ENCODE measurements at regions not wholly inside any gene's neighbourhood (a gene's known extent, or its start where the extent isn't known, plus 50 kb on each side); places are given as distances from the start of the nearest gene placed in this dataset.

DNA sequence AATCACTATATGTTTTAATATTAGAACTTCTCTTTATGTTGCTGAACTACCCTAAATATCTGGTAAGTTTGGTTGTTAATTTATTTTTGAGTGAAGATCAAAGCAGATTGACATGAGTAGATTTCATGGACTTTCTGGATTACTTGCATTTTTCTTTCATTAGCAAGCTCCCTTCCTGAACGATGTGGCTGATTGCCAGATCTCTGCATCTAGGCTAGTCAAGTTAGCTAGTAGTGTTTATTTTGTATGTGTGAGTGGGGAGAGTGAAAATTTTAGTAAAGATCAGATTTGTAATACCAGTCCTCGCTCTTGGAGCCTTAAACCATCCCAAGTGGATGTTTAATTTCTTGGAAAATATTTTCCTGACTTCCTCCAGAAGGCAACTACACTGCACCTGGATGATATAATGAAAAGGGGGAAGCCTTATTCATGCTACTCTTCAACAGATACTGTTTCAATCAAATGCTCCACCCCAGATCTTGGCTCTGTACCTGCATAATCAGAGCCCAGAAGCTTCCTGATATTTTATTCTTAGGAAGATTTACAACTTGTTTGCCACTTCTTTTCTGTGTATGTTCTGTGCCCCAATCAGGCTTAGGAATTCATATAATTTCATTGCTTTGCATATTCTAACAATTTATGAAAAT lies 143.2 kb upstream of the GRIA4 start:
- ATAC-seq (no peak), DNase-seq (no peak)
- Mint-ChIP-seq H3K27me3 (no peaks in the 10 kb centered on the region), H3K4me3 (no peak overlapping the region), H3K27ac (no peak overlapping the region), H3K4me1 (no peaks in the 10 kb centered on the region), H3K9me3 (ENCODE audit: low read depth) (no peaks in the 10 kb centered on the region), H3K36me3 (no peaks in the 10 kb centered on the region)
- CTCF ChIA-PET: no interaction called here

DNA sequence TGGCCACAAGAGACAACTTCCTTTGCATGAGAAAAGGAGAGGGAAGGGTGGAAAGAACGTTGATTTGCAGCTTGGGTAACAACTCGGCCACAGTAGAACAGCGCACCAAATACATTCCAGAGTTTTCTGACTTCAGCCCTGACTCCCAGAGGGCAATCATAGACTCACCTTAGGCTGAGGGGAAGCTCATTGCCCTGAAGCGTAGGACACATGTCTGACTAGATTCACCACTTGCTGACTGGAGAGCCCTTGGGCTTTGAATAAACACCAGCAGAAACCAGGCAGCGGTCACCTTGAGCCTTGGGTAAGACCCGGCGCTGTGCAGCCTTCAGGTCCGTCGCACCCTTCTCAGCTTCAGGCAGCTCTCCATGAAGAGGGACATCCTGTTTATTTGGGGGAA lies 151.8 kb upstream of the GRIA4 start:
- H3K36me3 Mint-ChIP-seq: no peaks in the 10 kb centered on the region
- H3K27ac Mint-ChIP-seq: no peak overlapping the region
- DNase-seq (no peak), ATAC-seq (no peak)
- H3K4me1 Mint-ChIP-seq: no peaks in the 10 kb centered on the region
- H3K27me3 Mint-ChIP-seq: no peaks in the 10 kb centered on the region
- CTCF ChIA-PET: no interaction called here
- H3K9me3 Mint-ChIP-seq (ENCODE audit: low read depth): no peaks in the 10 kb centered on the region
- no peak overlapping the region for H3K4me3 Mint-ChIP-seq

DNA sequence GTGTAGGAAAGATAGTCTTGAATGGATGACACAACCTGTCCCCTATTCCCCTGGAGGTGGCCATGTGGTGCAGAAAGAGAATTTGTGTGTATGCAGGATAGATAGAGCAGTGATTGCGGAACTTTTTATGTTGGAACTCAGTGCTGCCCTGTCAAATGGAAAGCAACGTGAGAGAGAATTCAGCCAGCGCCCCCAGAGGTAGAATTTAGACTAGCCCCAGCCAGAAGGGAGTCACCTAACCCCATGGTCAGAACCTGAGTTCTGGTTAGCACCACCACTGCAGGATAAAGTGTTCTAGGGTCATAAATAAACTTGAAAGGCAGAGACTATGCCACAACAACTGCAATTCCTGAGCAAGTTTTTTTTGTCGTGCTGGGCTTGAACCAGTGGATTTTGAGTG lies 152.9 kb upstream of the GRIA4 start:
- no peak for ATAC-seq
- Mint-ChIP-seq H3K27ac (no peak overlapping the region), H3K4me3 (no peak overlapping the region), H3K9me3 (ENCODE audit: low read depth) (no peaks in the 10 kb centered on the region), H3K27me3 (peaks cover 2% of the 10 kb centered on the region), H3K4me1 (no peaks in the 10 kb centered on the region), H3K36me3 (no peaks in the 10 kb centered on the region)
- CTCF ChIA-PET: no interaction called here
- DNase-seq: no peak

DNA sequence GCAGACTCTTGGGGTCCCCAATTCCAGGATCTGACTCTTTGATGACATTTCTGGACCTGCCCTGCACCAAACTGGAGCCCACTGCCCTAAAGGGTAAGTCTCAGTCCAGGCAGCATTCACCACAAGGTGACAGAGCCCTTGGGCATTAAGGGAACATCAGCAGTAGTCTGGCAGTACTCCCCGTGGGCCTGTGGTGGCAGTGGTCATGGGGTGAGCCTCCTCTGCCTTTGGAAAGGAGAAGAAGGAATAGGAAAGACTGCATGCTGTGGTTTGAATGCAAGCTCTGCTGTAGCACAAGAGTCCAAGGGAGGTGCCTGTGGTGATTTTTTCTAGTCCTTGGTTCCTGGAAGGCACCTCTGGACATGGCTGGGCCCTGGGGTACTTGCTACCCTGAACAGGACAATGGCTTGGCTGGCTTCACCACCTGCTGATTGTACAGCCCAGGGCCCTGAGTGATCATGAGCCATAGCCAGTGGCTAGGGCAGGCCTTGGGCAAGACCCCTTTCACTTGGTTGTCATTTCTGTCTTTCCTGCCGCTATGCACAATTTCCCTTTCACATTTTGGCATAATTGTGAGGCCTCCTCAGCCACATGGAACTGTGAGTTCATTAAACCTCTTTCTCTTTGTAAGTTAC lies 160.7 kb upstream of the GRIA4 start:
- Mint-ChIP-seq H3K9me3 (ENCODE audit: low read depth) (no peaks in the 10 kb centered on the region), H3K36me3 (no peaks in the 10 kb centered on the region), H3K27me3 (peaks cover 2% of the 10 kb centered on the region), H3K4me3 (no peak overlapping the region), H3K27ac (no peak overlapping the region), H3K4me1 (peaks cover 4% of the 10 kb centered on the region)
- DNase-seq (no peak), ATAC-seq (no peak)
- CTCF ChIA-PET: no interaction called here

DNA sequence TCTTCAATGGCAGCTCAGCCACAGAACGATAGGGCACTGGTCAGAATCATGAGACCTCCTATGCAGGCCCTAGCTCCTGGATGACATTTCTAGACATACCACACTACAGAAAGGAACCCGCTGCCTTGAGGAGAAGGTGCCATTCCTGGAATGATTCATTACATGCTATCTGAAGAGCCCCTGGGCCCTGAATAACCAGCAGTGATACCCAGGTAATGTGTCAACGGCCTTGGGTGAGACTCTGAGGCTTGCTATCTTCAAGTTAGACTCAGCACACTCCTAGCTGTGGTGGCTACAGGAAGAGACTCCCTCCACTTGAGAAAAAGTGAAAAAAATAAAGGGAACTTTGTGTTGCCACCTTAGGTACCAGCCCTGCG lies 161.2 kb upstream of the GRIA4 start:
- Mint-ChIP-seq H3K4me3 (no peak overlapping the region), H3K27me3 (peaks cover 2% of the 10 kb centered on the region), H3K4me1 (peaks cover 4% of the 10 kb centered on the region), H3K9me3 (ENCODE audit: low read depth) (no peaks in the 10 kb centered on the region), H3K27ac (no peak overlapping the region), H3K36me3 (no peaks in the 10 kb centered on the region)
- DNase-seq: no peak
- no peak for ATAC-seq
- CTCF ChIA-PET: no interaction called here

DNA sequence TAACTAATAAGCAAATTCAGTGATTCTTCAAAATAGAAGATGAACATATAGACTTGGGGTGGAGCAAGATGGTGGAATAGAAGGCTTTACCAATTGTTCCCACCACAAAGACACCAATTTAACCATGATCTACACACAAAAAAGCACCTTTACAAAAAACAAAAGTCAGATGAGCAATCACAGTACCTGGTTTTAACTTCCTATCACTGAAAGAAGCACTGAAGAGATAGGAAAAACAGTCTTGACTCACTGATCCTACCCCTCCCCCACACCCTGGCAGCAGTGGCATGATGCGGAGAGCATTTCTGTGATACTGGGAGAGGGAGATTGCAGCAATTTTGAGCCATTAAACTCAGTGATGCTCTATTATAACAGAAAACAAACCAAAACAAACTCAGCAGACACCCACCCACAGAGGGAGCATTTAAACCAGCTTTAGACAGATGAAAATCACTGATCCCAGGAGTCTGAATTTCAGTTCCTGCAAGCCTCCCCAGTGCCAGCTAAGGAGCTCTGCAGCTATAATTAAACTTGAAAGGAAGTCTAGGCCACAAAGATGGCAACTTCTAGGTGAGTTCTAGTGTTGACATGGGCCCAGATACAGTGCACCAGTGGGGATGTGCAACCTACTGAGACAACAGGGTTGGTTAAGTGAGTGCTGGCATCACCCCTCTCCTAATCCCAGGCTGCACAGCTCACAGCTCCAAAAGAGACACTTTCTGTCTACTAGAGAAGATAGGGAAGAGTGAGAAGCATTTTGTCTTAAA lies 161.8 kb upstream of the GRIA4 start:
- CTCF ChIA-PET: no interaction called here
- H3K4me1 Mint-ChIP-seq: peaks cover 4% of the 10 kb centered on the region
- H3K27ac Mint-ChIP-seq: no peak overlapping the region
- DNase-seq: no peak
- no peaks in the 10 kb centered on the region for H3K9me3 Mint-ChIP-seq (ENCODE audit: low read depth)
- H3K36me3 Mint-ChIP-seq: no peaks in the 10 kb centered on the region
- ATAC-seq: no peak
- H3K27me3 Mint-ChIP-seq: peaks cover 2% of the 10 kb centered on the region
- H3K4me3 Mint-ChIP-seq: no peak overlapping the region

DNA sequence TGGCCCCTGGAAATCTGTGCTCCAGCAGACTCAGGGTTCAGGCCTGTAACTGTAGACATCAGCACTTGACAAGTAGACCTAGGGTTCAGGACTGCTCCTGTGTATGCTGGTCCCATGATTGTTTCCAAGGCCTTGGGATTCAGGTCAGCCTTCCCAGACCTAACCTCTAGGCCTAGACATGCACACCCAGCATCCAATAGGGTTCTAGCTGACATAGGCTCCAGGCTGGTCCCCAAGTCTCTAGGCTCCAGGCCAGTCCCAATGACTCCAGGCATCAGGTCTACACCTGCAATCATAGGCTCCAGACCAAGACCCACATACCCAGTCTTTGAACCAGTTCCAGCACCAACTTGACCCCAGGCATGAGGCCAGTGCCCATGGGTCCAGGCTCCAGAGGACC lies 166.2 kb upstream of the GRIA4 start:
- ATAC-seq (no peak), DNase-seq (no peak)
- Mint-ChIP-seq H3K4me1 (peaks cover 4% of the 10 kb centered on the region), H3K36me3 (no peaks in the 10 kb centered on the region), H3K27ac (no peak overlapping the region), H3K9me3 (ENCODE audit: low read depth) (no peaks in the 10 kb centered on the region), H3K4me3 (no peak overlapping the region), H3K27me3 (no peaks in the 10 kb centered on the region)
- CTCF ChIA-PET: no interaction called here

DNA sequence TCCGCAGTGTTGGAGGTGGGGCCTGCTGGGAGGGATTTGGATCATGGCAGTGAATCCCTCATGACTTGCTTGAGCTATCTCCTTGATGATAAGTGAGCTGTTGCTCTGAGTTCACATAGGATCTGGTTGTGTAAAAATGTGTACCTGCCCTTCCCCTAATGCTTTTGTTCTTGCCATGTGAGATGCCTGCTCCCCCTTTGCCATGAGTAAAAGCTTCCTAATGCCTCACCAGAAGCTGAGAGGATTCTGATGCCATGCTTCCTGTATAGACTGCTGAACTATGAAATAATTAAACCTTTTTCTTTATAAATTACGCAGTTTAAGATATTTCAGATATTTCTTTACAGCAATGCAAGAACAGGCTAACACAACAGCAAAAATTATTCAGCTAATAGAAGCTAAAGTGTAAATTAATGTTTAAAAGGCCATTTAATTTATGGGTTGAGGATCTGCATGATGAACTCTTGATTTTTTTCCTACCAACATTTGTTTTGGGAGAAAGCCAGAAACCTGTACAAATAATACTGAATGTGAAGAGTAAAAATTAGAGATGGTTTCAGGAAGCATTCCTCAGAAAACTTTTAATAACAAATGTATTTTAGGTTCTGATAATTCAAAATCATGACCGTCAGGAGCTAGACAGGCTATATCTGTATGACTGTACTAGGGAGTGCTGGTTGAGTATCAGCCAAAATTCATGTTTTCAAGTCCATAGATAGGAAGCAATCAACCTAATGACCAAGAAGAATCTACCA lies 177.5 kb upstream of the GRIA4 start:
- H3K9me3 Mint-ChIP-seq (ENCODE audit: low read depth): no peaks in the 10 kb centered on the region
- DNase-seq (no peak), ATAC-seq (no peak)
- H3K27ac Mint-ChIP-seq: no peak overlapping the region
- H3K4me1 Mint-ChIP-seq: no peaks in the 10 kb centered on the region
- no peak overlapping the region for H3K4me3 Mint-ChIP-seq
- H3K27me3 Mint-ChIP-seq: no peaks in the 10 kb centered on the region
- CTCF ChIA-PET: no interaction called here
- H3K36me3 Mint-ChIP-seq: no peaks in the 10 kb centered on the region

DNA sequence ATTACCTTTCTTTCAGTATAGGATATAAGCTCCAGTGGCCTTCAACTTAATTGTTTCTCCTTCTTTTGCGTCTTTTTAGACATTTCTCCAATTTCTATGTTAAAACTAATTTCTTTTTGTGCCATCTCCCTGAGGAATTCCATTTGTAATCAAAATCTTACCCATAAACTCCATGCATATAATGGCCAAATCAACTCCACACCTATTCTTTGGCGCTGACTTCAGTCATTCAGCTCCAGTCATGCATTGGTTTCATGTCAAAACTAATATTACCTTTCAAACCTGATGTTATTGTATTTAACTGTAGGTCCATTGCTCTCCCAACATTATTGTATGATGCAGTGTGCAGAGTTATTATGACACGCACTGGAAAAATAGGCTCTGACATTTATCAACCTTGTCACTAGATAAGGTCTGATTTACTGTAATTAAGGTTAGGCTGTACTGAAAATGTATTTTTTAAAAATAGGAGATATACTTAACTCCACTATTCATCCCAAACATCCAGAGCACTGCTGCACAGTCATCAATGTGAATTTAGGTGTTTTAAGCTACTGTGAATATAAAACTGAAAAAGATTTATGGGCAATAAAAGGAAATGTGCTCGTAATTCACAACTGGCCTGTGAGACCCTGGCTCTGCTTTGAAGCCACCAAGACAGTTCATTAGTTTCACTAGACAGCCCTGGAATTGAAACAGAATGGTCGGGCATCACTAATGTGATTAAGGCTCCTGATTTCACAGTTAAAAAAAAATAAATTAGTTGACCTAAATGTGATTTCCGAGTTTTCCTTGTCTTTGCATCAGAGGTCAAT lies 180.6 kb upstream of the GRIA4 start:
- DNase-seq (no peak), ATAC-seq (no peak)
- CTCF ChIA-PET: no interaction called here
- Mint-ChIP-seq H3K27ac (no peak overlapping the region), H3K4me3 (no peak overlapping the region), H3K36me3 (no peaks in the 10 kb centered on the region), H3K27me3 (no peaks in the 10 kb centered on the region), H3K9me3 (ENCODE audit: low read depth) (no peaks in the 10 kb centered on the region), H3K4me1 (no peaks in the 10 kb centered on the region)

DNA sequence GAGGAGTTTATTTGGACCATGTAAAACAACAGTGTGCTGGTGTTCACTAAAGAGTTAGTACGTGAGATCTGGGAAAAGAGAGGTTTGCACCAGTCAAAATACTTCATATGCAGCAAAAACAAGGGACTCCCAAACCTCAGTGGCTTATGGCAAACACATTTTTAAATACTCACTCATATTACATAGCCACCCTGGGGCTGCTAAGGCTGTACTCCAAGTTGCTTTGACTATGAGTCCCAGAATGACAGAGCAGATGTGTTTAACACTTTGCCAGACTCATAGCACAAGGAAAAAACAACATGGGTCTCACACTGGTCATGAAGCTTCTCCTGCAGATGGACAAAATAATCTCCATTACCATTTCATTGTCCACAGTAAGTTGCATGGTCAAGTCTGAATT lies 202.8 kb upstream of the GRIA4 start:
- H3K9me3 Mint-ChIP-seq (ENCODE audit: low read depth): no peaks in the 10 kb centered on the region
- no peaks in the 10 kb centered on the region for H3K27me3 Mint-ChIP-seq
- H3K36me3 Mint-ChIP-seq: no peaks in the 10 kb centered on the region
- H3K4me1 Mint-ChIP-seq: no peaks in the 10 kb centered on the region
- no peak overlapping the region for H3K4me3 Mint-ChIP-seq
- H3K27ac Mint-ChIP-seq: no peak overlapping the region
- DNase-seq: no peak
- CTCF ChIA-PET: no interaction called here
- ATAC-seq: no peak

DNA sequence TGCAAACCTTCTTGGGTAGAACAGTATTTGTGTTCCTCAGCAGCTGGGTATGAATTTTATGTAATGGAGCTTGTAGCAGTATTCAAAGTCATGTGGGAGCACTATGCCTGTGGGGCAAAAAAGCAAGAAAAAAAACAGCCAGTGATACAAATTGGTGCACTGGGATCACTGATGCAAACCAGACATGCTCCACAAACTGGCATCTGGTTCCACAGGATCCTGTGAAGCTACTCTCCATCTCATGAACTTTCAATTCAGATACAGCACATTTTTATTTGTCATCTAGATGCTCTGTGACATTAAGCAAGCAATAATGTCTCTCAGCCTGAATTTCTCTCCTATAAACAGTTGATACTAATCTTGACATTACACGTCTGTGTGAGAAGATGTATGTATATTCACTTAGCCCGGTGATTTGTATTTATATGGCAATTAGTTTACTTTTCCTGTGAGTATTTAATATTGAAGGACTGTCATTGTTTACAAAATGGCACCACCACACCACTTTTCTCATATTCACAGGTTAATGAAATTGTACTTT lies 208.5 kb upstream of the GRIA4 start:
- CTCF ChIA-PET: no interaction called here
- no peaks in the 10 kb centered on the region for H3K36me3 Mint-ChIP-seq
- ATAC-seq (no peak), DNase-seq (no peak)
- no peaks in the 10 kb centered on the region for H3K9me3 Mint-ChIP-seq (ENCODE audit: low read depth)
- H3K4me1 Mint-ChIP-seq: no peaks in the 10 kb centered on the region
- H3K27me3 Mint-ChIP-seq: no peaks in the 10 kb centered on the region
- no peak overlapping the region for H3K4me3 Mint-ChIP-seq
- no peak overlapping the region for H3K27ac Mint-ChIP-seq

DNA sequence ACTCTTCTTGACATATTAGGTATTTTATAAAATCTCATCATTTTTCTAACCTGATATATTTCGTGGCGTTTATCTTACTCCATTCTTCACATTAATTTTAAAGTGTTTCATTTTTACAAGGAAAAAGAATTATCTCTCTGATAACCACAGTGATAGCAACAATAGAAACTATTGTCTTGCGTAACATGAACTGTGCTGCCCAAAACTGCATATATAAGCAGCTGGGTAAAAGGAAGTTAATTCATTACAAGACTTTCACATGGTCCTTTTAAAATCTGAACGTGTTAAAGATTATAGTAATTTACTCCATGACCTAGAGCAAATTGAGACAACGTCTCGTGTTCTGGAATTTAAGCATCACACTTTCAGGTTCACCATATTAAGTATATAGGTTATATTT lies 210.4 kb upstream of the GRIA4 start:
- H3K9me3 Mint-ChIP-seq (ENCODE audit: low read depth): no peaks in the 10 kb centered on the region
- CTCF ChIA-PET: no interaction called here
- ATAC-seq (no peak), DNase-seq (no peak)
- H3K27ac Mint-ChIP-seq: no peak overlapping the region
- no peak overlapping the region for H3K4me3 Mint-ChIP-seq
- H3K36me3 Mint-ChIP-seq: no peaks in the 10 kb centered on the region
- no peaks in the 10 kb centered on the region for H3K4me1 Mint-ChIP-seq
- no peaks in the 10 kb centered on the region for H3K27me3 Mint-ChIP-seq

DNA sequence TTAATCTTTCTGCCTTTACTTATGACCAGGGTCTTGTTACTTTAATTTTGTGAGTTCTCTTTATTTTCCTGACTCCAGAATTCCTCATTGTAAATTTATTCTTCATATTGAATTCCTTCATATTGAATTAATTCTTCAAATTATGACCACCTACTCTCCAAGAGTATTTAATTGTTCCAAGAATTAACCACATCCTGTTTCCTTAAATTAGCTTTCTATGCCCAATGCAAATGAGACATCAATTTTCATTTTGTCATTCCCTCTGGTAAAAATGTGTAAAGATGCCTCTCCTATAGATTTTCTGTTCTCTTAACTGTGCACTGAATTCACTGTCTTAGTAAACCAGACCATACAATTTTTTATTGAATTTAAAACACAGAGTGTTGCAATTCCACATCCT lies 211.2 kb upstream of the GRIA4 start:
- H3K27ac Mint-ChIP-seq: no peak overlapping the region
- no peak overlapping the region for H3K4me3 Mint-ChIP-seq
- DNase-seq (no peak), ATAC-seq (no peak)
- H3K36me3 Mint-ChIP-seq: no peaks in the 10 kb centered on the region
- no peaks in the 10 kb centered on the region for H3K27me3 Mint-ChIP-seq
- no peaks in the 10 kb centered on the region for H3K4me1 Mint-ChIP-seq
- H3K9me3 Mint-ChIP-seq (ENCODE audit: low read depth): no peaks in the 10 kb centered on the region
- CTCF ChIA-PET: no interaction called here

All from activated CD8-positive, alpha-beta memory T cell treated with anti-CD3 and anti-CD28 coated beads, Interleukin-2, amount 10 ng/mL, durations not matched to agents 7 days and 5 days (primary cell).